Sigmoid colon (tissue), 6 donors: ENCODE measurements at regions not wholly inside any gene's neighbourhood (a gene's known extent, or its start where the extent isn't known, plus 50 kb on each side); places are given as distances from the start of the nearest gene placed in this dataset.

Experiments
- DNase-seq: peaks from one replicate; pipeline ENCODE4 v3.0.0-alpha.2; 2019
- H3K27ac ChIP-seq, 4 donors: fragments of 200-600 bp; sonication (generic); one replicate each; pipeline ENCODE4 v1.5.1; 2016 to 2019; ENCODE audit warnings: mild to moderate bottlenecking in 1 of 4
- H3K27me3 ChIP-seq, 3 donors: fragments of 200-600 bp; sonication (generic); one replicate each; pipeline ENCODE4 v1.5.1; 2019; ENCODE audit warnings: mild to moderate bottlenecking in 1 of 3
- H3K36me3 ChIP-seq, 4 donors: fragments of 200-600 bp; sonication (generic); one replicate each; pipeline ENCODE4 v1.5.1; 2016 to 2019
- H3K4me1 ChIP-seq, 4 donors: fragments of 200-600 bp; sonication (generic); one replicate each; pipeline ENCODE4 v1.5.1; 2017 to 2019
- H3K4me3 ChIP-seq, 4 donors: fragments of 200-600 bp; sonication (generic); one replicate each; pipeline ENCODE4 v1.5.1; 2017 to 2019; ENCODE audit warnings: mild to moderate bottlenecking in 2 of 4, moderate library complexity in 1 of 4
- H3K9me3 ChIP-seq, 4 donors: fragments of 200-600 bp in 3 of 4; sonication (generic) in 3 of 4; one replicate each; pipeline versions ENCODE4 v1.5.1 to v1.6.1; 2013 to 2019
- CTCF ChIP-seq, 4 experiments: fragments of 450-650 bp in 3 of 4; fragments of 200-600 bp in 1 of 4; IDR thresholded peaks; one replicate each; pipeline ENCODE4 v1.5.1; 2016 to 2019; ENCODE audit warnings: antibody characterized with exemption in 4 of 4, mild to moderate bottlenecking in 3 of 4, moderate library complexity in 2 of 4
- EP300 ChIP-seq, 4 donors: sonication (generic); formaldehyde crosslinking; IDR thresholded peaks; one replicate each; pipeline ENCODE4 v1.6.1; 2017; ENCODE audit warnings: antibody characterized with exemption in 4 of 4
- POLR2A ChIP-seq, 2 donors: fragments of 450-650 bp; IDR thresholded peaks; one replicate each; pipeline ENCODE4 v1.6.1; 2016; ENCODE audit warnings: antibody characterized with exemption in 2 of 2, mild to moderate bottlenecking in 2 of 2, moderate library complexity in 2 of 2
- POLR2AphosphoS5 ChIP-seq, 4 donors: sonication (generic); formaldehyde crosslinking; IDR thresholded peaks; one replicate each; pipeline ENCODE4 v1.6.1; 2017; ENCODE audit warnings: antibody characterized with exemption in 4 of 4
- WGBS, 2 donors: extraction: QIAGEN DNeasy Blood & Tissue Kit; methylation state at CpG; one replicate each; pipeline ENCODE4 v1.1.7; 2013; 5-methylcytosine and 5-hydroxymethylcytosine counted together
- intact Hi-C: fragments of 100-400 bp; cut with DNase I; formaldehyde crosslinking; loops from one replicate; pipeline ENCODE4 v1.15.1; 2023
- donor health status: healthy with polysubstance abuse.
- donor health status: healthy.

GRCh38 chr18:24868760-24869237, 408.4 kb downstream of the HRH4 start:
- TF ChIP-seq POLR2AphosphoS5 (IDR thresholded peaks at IDR 0.05) (no peak), CTCF (IDR thresholded peaks at IDR 0.05) (no peak), POLR2A (IDR thresholded peaks at IDR 0.05) (no peak), EP300 (IDR thresholded peaks at IDR 0.05) (no peak)
- H3K4me3 ChIP-seq = no peak overlapping the region
- H3K27me3 ChIP-seq = no peaks in the 10 kb centered on the region
- DNase-seq = no peak
- H3K27ac ChIP-seq = no peak overlapping the region
- intact Hi-C loops = no loop called here
- H3K9me3 ChIP-seq = no peaks in the 10 kb centered on the region
- no peaks in the 10 kb centered on the region for H3K36me3 ChIP-seq
- whole genome bisulfite sequencing, 2 donors = 14 to 48% methylated on average over 4 of the region's 4 CpGs
- H3K4me1 ChIP-seq = peaks cover 0 to 17% (median 4%) of the 10 kb centered on the region in 4 donors

GRCh38 chr18:24869285-24869684, 408.8 kb downstream of the HRH4 start:
- 23 to 55% methylated on average over 3 of the region's 3 CpGs for WGBS, 2 donors
- intact Hi-C loops = no loop called here
- TF ChIP-seq POLR2AphosphoS5 (IDR thresholded peaks at IDR 0.05) (no peak), EP300 (IDR thresholded peaks at IDR 0.05) (no peak), CTCF (IDR thresholded peaks at IDR 0.05) (no peak), POLR2A (IDR thresholded peaks at IDR 0.05) (no peak)

GRCh38 chr18:24875286-24875685, 414.8 kb downstream of the HRH4 start:
- no peaks in the 10 kb centered on the region for H3K9me3 ChIP-seq
- no peak overlapping the region for H3K4me3 ChIP-seq
- 81 to 82% methylated on average over 3 of the region's 3 CpGs for WGBS, 2 donors
- no peak for DNase-seq
- no peaks in the 10 kb centered on the region for H3K4me1 ChIP-seq
- H3K27me3 ChIP-seq = no peaks in the 10 kb centered on the region
- intact Hi-C loops = loop anchor here (2.0 to 5.0 kb wide), 2 partner anchors 957 to 1022 kb away; no protein-coding TSS in a partner anchor
- no peaks in the 10 kb centered on the region for H3K36me3 ChIP-seq
- no peak overlapping the region for H3K27ac ChIP-seq
- TF ChIP-seq EP300 (IDR thresholded peaks at IDR 0.05) (no peak), POLR2A (IDR thresholded peaks at IDR 0.05) (no peak), POLR2AphosphoS5 (IDR thresholded peaks at IDR 0.05) (no peak), CTCF (IDR thresholded peaks at IDR 0.05) (no peak)

More at GRCh38 chr18:24869285-24869684, 408.8 kb downstream of the HRH4 start:
- Histone ChIP-seq H3K9me3 (no peaks in the 10 kb centered on the region), H3K4me3 (no peak overlapping the region), H3K4me1 (peaks cover 0 to 17% (median 4%) of the 10 kb centered on the region in 4 donors), H3K27me3 (no peaks in the 10 kb centered on the region), H3K36me3 (no peaks in the 10 kb centered on the region), H3K27ac (no peak overlapping the region)
- DNase-seq = no peak

- intact Hi-C loops = loop anchor here (2.0 to 5.0 kb wide), 2 partner anchors 957 to 1021 kb away; no protein-coding TSS in a partner anchor
- Histone ChIP-seq H3K27me3 (no peaks in the 10 kb centered on the region), H3K9me3 (no peaks in the 10 kb centered on the region), H3K4me3 (no peak overlapping the region), H3K27ac (no peak overlapping the region), H3K4me1 (no peaks in the 10 kb centered on the region), H3K36me3 (no peaks in the 10 kb centered on the region)
- TF ChIP-seq POLR2A (IDR thresholded peaks at IDR 0.05) (no peak), POLR2AphosphoS5 (IDR thresholded peaks at IDR 0.05) (no peak), CTCF (IDR thresholded peaks at IDR 0.05) (no peak), EP300 (IDR thresholded peaks at IDR 0.05) (no peak)
- WGBS, 2 donors = 21 to 37% methylated on average over 1 of the region's 1 CpG
- no peak for DNase-seq
Measured at GRCh38 chr18:24875777-24876176, 415.3 kb downstream of the HRH4 start.

GRCh38 chr18:24876266-24876665, 415.8 kb downstream of the HRH4 start:
- intact Hi-C loops = loop anchor here (5.0 kb wide), 1 partner anchor 956 kb away; no protein-coding TSS in a partner anchor
- DNase-seq = no peak
- TF ChIP-seq CTCF (IDR thresholded peaks at IDR 0.05) (no peak), POLR2A (IDR thresholded peaks at IDR 0.05) (no peak), POLR2AphosphoS5 (IDR thresholded peaks at IDR 0.05) (no peak), EP300 (IDR thresholded peaks at IDR 0.05) (no peak)
- H3K27ac ChIP-seq = no peak overlapping the region
- no peak overlapping the region for H3K4me3 ChIP-seq
- H3K27me3 ChIP-seq = no peaks in the 10 kb centered on the region
- 92 to 93% methylated on average over 5 of the region's 5 CpGs for WGBS, 2 donors
- H3K36me3 ChIP-seq = no peaks in the 10 kb centered on the region
- no peaks in the 10 kb centered on the region for H3K9me3 ChIP-seq
- no peaks in the 10 kb centered on the region for H3K4me1 ChIP-seq
